ENCODE measurements at regions not wholly inside any gene's neighbourhood (a gene's known extent, or its start where the extent isn't known, plus 50 kb on each side); places are given as distances from the start of the nearest gene placed in this dataset.

- TF ChIP-seq CTCF (conservative IDR thresholded peaks at IDR 0.05) = no peak
- no peak overlapping the region for H3K27ac ChIP-seq
Measured at GRCh38 chr10:62915158-62915557, 99.0 kb upstream of the EGR2 start.

GRCh38 chr10:62912086-62912485, 95.9 kb upstream of the EGR2 start:
- TF ChIP-seq CTCF (conservative IDR thresholded peaks at IDR 0.05) = no peak
- no peak overlapping the region for H3K27ac ChIP-seq

- no peak for TF ChIP-seq CTCF (conservative IDR thresholded peaks at IDR 0.05)
- no peak overlapping the region for H3K27ac ChIP-seq
Measured at GRCh38 chr10:62911210-62911963, 95.2 kb upstream of the EGR2 start.

- TF ChIP-seq CTCF (conservative IDR thresholded peaks at IDR 0.05) = no peak
- H3K27ac ChIP-seq = no peak overlapping the region
Measured at GRCh38 chr10:62907470-62908212, 91.5 kb upstream of the EGR2 start.

- no peak overlapping the region for H3K27ac ChIP-seq
- TF ChIP-seq CTCF (conservative IDR thresholded peaks at IDR 0.05) = no peak
Measured at GRCh38 chr10:62904281-62904875, 88.2 kb upstream of the EGR2 start.

- no peak overlapping the region for H3K27ac ChIP-seq
- no peak for TF ChIP-seq CTCF (conservative IDR thresholded peaks at IDR 0.05)
Measured at GRCh38 chr10:62903828-62904227, 87.7 kb upstream of the EGR2 start.

- no peak for TF ChIP-seq CTCF (conservative IDR thresholded peaks at IDR 0.05)
- H3K27ac ChIP-seq = no peak overlapping the region
Measured at GRCh38 chr10:62900829-62901571, 84.8 kb upstream of the EGR2 start.
